NT2/D1 (cell line): ENCODE measurements at regions not wholly inside any gene's neighbourhood (a gene's known extent, or its start where the extent isn't known, plus 50 kb on each side); places are given as distances from the start of the nearest gene placed in this dataset.

Source experiments
- DNase-seq: peaks from one replicate; pipeline ENCODE4 v3.0.0-alpha.2; 2011; ENCODE audit warnings: low read depth, low spot score
- H3K27me3 ChIP-seq: 2 replicates; pipeline ENCODE4 v1.6.0; 2011; ENCODE audit warnings: mild to moderate bottlenecking; ENCODE audit not compliant: insufficient read length, insufficient read depth
- H3K36me3 ChIP-seq: 2 replicates; pipeline ENCODE4 v1.6.1; 2011; ENCODE audit warnings: mild to moderate bottlenecking, low read length, mixed read lengths; ENCODE audit not compliant: insufficient read depth, insufficient read length
- H3K4me1 ChIP-seq: 2 replicates; pipeline ENCODE4 v1.5.1; 2011; ENCODE audit not compliant: insufficient read depth, insufficient read length
- H3K4me3 ChIP-seq: 2 replicates; pipeline ENCODE4 v1.5.1; 2011; ENCODE audit warnings: low read depth; ENCODE audit not compliant: insufficient read length
- H3K9ac ChIP-seq: 2 replicates; pipeline ENCODE4 v1.6.0; 2011; ENCODE audit warnings: low read depth; ENCODE audit not compliant: insufficient read length
- H3K9me3 ChIP-seq: 2 replicates; pipeline ENCODE4 v1.5.1; 2011; ENCODE audit warnings: mild to moderate bottlenecking, low read length; ENCODE audit not compliant: insufficient read depth
- SUZ12 ChIP-seq: IDR thresholded peaks from 2 replicates; pipeline ENCODE4 v1.6.1; 2011; ENCODE audit not compliant: insufficient read length, insufficient read depth; ENCODE audit errors: extremely low read depth
- YY1 ChIP-seq: IDR thresholded peaks from 2 replicates; pipeline ENCODE4 v1.6.1; 2011; ENCODE audit not compliant: insufficient read length, insufficient read depth
- ZNF274 ChIP-seq: IDR thresholded peaks from 2 replicates; pipeline ENCODE4 v1.6.1; 2011; ENCODE audit warnings: mild to moderate bottlenecking, low read depth, low read length

DNA sequence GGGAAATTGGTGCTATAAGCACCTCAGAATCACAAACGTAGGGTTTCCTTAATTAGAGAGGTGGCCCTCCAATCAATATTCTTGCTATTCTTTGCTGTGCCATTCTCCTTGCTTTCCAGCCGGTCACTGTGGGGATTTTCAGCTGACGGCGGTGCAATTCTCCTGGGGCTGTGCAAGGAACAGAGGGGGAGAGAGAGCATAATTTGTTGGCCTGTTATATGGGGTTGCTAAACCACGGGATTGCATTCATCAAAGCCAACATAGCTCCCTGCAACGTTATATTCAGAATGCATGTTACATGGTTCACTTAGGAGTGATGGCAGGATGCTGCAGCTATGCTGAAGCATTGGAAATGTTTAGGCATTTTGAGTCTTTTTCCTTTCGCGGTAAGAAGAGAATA is 441.3 kb upstream of the CLINT1 start:
- H3K36me3 ChIP-seq: no peaks in the 10 kb centered on the region
- no peak overlapping the region for H3K9ac ChIP-seq
- no peak for TF ChIP-seq SUZ12
- TF ChIP-seq YY1: no peak
- no peak for TF ChIP-seq ZNF274

DNA sequence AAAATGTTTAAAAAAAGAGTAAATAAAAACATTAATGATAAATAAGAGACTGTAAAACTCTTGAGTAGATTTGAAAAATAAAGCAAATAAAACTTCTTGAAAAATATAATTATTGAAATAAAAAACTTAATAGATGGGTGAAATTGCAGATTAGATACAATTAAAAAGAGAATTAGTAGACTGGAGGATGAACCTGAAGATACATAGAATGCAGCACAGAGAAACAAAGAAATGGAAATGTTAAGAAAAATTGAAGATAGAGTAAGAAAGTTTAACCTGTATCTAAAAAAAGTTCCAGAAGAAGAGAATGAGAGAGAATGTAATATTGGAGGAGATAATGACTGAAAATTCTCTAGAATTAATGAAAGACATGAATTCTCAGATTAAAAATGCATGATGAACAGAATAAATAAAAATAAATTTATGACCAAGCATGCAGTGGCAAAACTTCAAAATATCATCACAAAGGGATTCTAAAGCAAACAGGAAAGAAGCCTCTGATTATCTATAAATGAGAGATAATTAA is 438.1 kb upstream of the CLINT1 start:
- TF ChIP-seq YY1 (no peak), SUZ12 (no peak), ZNF274 (no peak)
- no peaks in the 10 kb centered on the region for H3K9me3 ChIP-seq
- no peak for DNase-seq
- H3K27me3 ChIP-seq: no peaks in the 10 kb centered on the region
- H3K9ac ChIP-seq: no peak overlapping the region
- no peak overlapping the region for H3K4me3 ChIP-seq
- no peaks in the 10 kb centered on the region for H3K36me3 ChIP-seq
- no peaks in the 10 kb centered on the region for H3K4me1 ChIP-seq

More for the DNA sequence above, 441.3 kb upstream of the CLINT1 start:
- Histone ChIP-seq H3K27me3 (no peaks in the 10 kb centered on the region), H3K4me1 (no peaks in the 10 kb centered on the region), H3K9me3 (no peaks in the 10 kb centered on the region), H3K4me3 (no peak overlapping the region)
- DNase-seq: no peak

DNA sequence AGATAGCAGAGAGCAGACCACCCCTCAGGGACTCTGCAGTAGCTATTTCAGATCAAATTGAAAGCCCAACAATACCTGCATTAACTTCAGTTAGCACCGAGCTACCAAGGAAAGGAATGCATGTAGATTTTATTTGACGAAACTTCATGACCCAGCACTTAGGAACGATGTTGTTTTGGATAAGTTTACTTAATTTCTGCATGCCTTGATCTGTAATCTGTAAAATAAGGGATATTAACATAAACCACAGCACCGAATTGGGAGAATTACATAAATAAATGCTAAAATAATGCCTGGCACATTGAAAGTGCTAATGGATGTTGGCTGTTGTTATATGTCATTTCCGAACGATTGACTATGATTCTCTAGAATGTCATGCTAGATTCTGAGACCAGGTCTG is 435.8 kb upstream of the CLINT1 start:
- H3K9me3 ChIP-seq: no peaks in the 10 kb centered on the region
- no peak overlapping the region for H3K4me3 ChIP-seq
- TF ChIP-seq ZNF274 (no peak), YY1 (no peak), SUZ12 (no peak)
- H3K4me1 ChIP-seq: no peaks in the 10 kb centered on the region
- H3K27me3 ChIP-seq: no peaks in the 10 kb centered on the region
- H3K36me3 ChIP-seq: no peaks in the 10 kb centered on the region
- no peak overlapping the region for H3K9ac ChIP-seq
- no peak for DNase-seq

DNA sequence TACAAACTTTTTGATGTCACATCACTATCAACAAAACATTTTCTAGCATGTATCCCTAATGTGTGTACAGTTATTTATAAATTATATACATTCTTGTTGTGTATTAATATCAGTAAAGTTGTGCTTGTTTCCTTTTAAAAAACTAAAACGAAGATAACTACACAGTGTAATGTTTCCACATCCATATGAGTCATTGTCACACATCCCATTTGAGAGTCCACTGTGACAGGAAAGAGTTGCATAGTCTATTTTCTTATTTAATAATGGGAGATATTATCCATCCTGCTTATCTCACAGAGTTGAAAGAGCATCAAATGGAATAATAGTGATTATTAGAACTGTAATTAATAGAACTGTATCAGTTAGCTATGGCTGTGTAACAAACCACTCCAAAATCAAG is 434.0 kb upstream of the CLINT1 start:
- Histone ChIP-seq H3K4me1 (no peaks in the 10 kb centered on the region), H3K36me3 (no peaks in the 10 kb centered on the region), H3K27me3 (no peaks in the 10 kb centered on the region), H3K4me3 (no peak overlapping the region), H3K9ac (no peak overlapping the region), H3K9me3 (no peaks in the 10 kb centered on the region)
- DNase-seq: no peak
- TF ChIP-seq YY1: no peak
- no peak for TF ChIP-seq SUZ12
- TF ChIP-seq ZNF274: no peak

DNA sequence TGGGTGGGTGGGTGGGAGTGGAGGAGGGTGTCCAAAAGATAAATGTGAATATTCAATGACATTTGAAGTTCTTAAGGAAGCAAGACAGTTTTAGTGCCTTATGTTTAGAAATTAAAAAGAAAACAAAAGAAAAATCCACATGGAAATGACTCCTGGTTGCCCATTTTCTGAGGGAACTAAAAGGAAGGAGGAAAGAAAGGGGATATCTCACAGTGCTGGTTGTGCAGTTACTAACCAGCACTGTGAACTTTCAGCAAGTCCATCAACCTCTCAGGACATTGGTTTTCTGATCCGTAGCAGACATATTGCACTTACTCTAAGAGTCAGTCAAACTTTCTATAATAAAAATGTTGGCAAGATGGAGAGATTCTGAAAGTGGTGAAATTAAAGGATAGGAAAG is 431.0 kb upstream of the CLINT1 start:
- no peak for DNase-seq
- Histone ChIP-seq H3K4me3 (no peak overlapping the region), H3K9me3 (no peaks in the 10 kb centered on the region), H3K4me1 (no peaks in the 10 kb centered on the region), H3K9ac (no peak overlapping the region), H3K36me3 (no peaks in the 10 kb centered on the region), H3K27me3 (no peaks in the 10 kb centered on the region)
- no peak for TF ChIP-seq YY1
- TF ChIP-seq ZNF274: no peak
- no peak for TF ChIP-seq SUZ12

DNA sequence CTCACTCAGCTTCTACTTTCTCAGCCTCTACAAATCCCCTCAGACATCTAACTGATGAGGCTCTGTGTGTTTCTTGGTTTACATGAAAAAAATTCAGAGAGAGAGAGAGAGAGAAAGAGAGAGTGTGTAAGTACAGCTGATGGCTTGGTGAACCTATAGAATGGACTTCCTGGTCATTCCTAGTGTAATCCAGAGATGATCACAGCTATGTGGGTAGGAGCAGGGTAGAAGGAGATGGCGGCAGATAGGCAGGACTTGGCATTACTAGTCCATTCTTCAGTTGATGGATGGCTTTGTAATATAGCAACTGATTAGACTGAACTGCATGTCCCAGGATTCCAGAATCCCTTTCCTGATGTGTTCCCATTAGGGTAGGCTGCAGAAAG is 429.3 kb upstream of the CLINT1 start:
- no peak for DNase-seq
- H3K9me3 ChIP-seq: no peaks in the 10 kb centered on the region
- H3K27me3 ChIP-seq: no peaks in the 10 kb centered on the region
- TF ChIP-seq ZNF274 (no peak), YY1 (no peak), SUZ12 (no peak)
- no peaks in the 10 kb centered on the region for H3K4me1 ChIP-seq
- H3K36me3 ChIP-seq: no peaks in the 10 kb centered on the region
- H3K9ac ChIP-seq: no peak overlapping the region
- H3K4me3 ChIP-seq: no peak overlapping the region

DNA sequence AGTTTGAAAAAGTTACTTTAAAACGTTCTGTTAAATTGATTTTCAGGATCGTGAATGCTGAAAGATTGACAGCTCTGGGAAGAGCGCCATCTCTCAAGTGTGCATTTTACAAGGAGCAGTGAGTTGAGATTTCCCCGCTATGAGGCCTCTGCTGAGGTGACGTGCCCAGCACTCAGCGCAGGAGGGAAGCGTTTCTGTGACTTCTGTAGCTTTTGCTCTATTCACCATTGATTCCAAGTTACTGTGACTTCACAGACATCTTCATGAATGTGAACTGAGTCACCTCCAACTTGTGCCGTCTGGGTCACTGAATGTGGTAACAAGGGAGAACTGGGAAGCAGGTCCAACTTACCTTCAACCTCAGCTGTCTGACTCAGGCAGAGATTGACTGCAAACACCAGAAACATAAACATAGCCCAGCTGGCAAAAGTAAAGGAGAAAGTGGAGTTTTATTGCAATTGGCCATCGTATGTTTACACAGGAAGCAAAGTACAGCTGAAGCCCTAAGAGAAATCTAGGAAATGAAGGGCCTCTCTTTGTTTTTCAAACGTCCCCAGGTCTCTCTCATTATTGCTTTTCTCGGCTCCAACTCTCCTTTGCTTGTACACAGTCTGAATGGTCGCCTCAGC is 428.8 kb upstream of the CLINT1 start:
- Histone ChIP-seq H3K4me3 (no peak overlapping the region), H3K4me1 (no peaks in the 10 kb centered on the region), H3K9me3 (no peaks in the 10 kb centered on the region), H3K9ac (no peak overlapping the region), H3K27me3 (no peaks in the 10 kb centered on the region), H3K36me3 (no peaks in the 10 kb centered on the region)
- TF ChIP-seq YY1: no peak
- TF ChIP-seq ZNF274: no peak
- no peak for TF ChIP-seq SUZ12
- DNase-seq: no peak

DNA sequence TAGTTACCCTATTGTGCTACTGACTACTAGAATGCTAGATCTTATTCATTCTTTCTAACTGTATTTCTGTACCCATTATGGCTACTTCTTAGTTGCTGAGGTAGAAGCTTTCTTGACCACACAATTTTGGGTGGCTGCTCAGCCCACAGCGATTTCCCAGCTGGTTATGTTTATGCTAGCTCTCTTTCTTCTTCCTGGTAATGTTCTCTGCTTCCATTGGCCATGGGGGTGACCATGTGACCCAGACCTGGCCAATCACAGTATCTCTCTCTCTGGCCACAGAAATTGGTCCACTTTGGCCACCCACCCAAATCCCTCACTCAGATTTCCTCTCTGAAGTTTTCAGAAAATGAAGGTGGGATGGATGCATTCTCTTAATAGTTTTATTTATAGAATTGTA is 427.9 kb upstream of the CLINT1 start:
- Histone ChIP-seq H3K4me1 (no peaks in the 10 kb centered on the region), H3K9me3 (no peaks in the 10 kb centered on the region), H3K9ac (no peak overlapping the region), H3K27me3 (no peaks in the 10 kb centered on the region), H3K4me3 (no peak overlapping the region), H3K36me3 (no peaks in the 10 kb centered on the region)
- TF ChIP-seq SUZ12 (no peak), ZNF274 (no peak), YY1 (no peak)
- DNase-seq: no peak
